A549 (cell line): ENCODE measurements at regions not wholly inside any gene's neighbourhood (a gene's known extent, or its start where the extent isn't known, plus 50 kb on each side); places are given as distances from the start of the nearest gene placed in this dataset.

Source experiments
- ATAC-seq, 2 experiments: fragments of 200-7000 bp in 1 of 2; fragments of >200 bp in 1 of 2; cut with Nextera tagmentation in 1 of 2; cut with Tn5 transposase in 1 of 2; 3 replicates each; pipeline versions ENCODE4 v1.8.0 to v1.9.1; 2018 to 2020; ENCODE audit warnings: mild to moderate bottlenecking in 1 of 2, moderate library complexity in 1 of 2
- CTCF ChIA-PET: fragments of 300-600 bp; sonication (Branson Sonifier 250); formaldehyde crosslinking; extraction: SDS; loops from one replicate; lab custom pipeline; 2021; ENCODE audit warnings: antibody characterized with exemption, inconsistent platforms; lab: Yijun Ruan, JAX
- POLR2A ChIA-PET: fragments of 350-600 bp; formaldehyde crosslinking; extraction: SDS; loops from one replicate; lab custom pipeline; 2021; ENCODE audit warnings: antibody characterized with exemption, inconsistent platforms; lab: Yijun Ruan, JAX
- DNase-seq, 2 experiments: peaks; one replicate each; pipeline versions ENCODE4 v3.0.0 to v3.0.0-alpha.2; 2011 to 2016; ENCODE audit warnings: low read depth in 1 of 2, low spot score in 1 of 2
- FAIRE-seq: peaks from 2 replicates; lab custom pipeline; 2011; peaks lifted over from hg19 to GRCh38; lab: Jason Lieb, UNC
- H3K27ac ChIP-seq, 2 experiments: fragments of >200 bp; sonication (Bioruptor Twin); formaldehyde crosslinking; 3 replicates each; pipeline ENCODE4 v1.5.1; 2016 to 2017
- H3K4me1 ChIP-seq: fragments of >200 bp; sonication (Bioruptor Twin); formaldehyde crosslinking; 3 replicates; pipeline ENCODE4 v1.6.1; 2016
- H3K4me2 ChIP-seq: fragments of >200 bp; sonication (Bioruptor Twin); formaldehyde crosslinking; 3 replicates; pipeline ENCODE4 v1.6.1; 2016
- H3K4me3 ChIP-seq: fragments of >200 bp; sonication (Bioruptor Twin); formaldehyde crosslinking; 3 replicates; pipeline ENCODE4 v1.5.1; 2016
- H3K9me3 ChIP-seq: fragments of >200 bp; sonication (Bioruptor Twin); formaldehyde crosslinking; 3 replicates; pipeline ENCODE4 v1.6.1; 2016
- BHLHE40 ChIP-seq: IDR thresholded peaks from 2 replicates; pipeline ENCODE4 v1.6.1; 2012; ENCODE audit warnings: low read depth, low read length, inconsistent platforms
- CBX2 ChIP-seq: fragments of 200-600 bp; sonication (generic); IDR thresholded peaks from 2 replicates; pipeline ENCODE4 v1.6.1; 2016; ENCODE audit warnings: low read depth, mild to moderate bottlenecking, borderline replicate concordance
- CBX8 ChIP-seq: fragments of 200-600 bp; sonication (generic); IDR thresholded peaks from 2 replicates; pipeline ENCODE4 v1.6.1; 2016
- CEBPB ChIP-seq, 2 experiments: fragments of >200 bp in 1 of 2; sonication (Bioruptor Twin) in 1 of 2; formaldehyde crosslinking in 1 of 2; IDR thresholded peaks; 2 replicates each; pipeline ENCODE4 v1.6.1; 2012 to 2016
- CHD2 ChIP-seq: fragments of 150-350 bp; IDR thresholded peaks from 2 replicates; pipeline ENCODE4 v1.6.1; 2014; ENCODE audit warnings: low read length; ENCODE audit not compliant: partially characterized antibody
- CHD4 ChIP-seq: fragments of 200-600 bp; sonication (generic); IDR thresholded peaks from 2 replicates; pipeline ENCODE4 v1.6.1; 2016; ENCODE audit warnings: antibody characterized with exemption, mild to moderate bottlenecking, borderline replicate concordance
- FOSL2 ChIP-seq, 2 experiments: fragments of 450-650 bp in 1 of 2; fragments of >200 bp in 1 of 2; sonication (Bioruptor Twin) in 1 of 2; formaldehyde crosslinking; IDR thresholded peaks; 2 replicates each; pipeline versions ENCODE4 v1.5.0 to v1.6.1; 2016 to 2020; ENCODE audit warnings: mild to moderate bottlenecking in 1 of 2, moderate library complexity in 1 of 2
- FOXS1 ChIP-seq: fragments of 250-450 bp; sonication (Bioruptor Pico); IDR thresholded peaks from 2 replicates; pipeline ENCODE4 v1.5.0; 2020; ENCODE audit warnings: mild to moderate bottlenecking, moderate library complexity
- HOXA7 ChIP-seq: fragments of 250-450 bp; sonication (Bioruptor Pico); IDR thresholded peaks from 2 replicates; pipeline ENCODE4 v1.5.0; 2020; ENCODE audit warnings: mild to moderate bottlenecking, moderate library complexity
- HOXB5 ChIP-seq: fragments of 250-450 bp; sonication (Bioruptor Pico); IDR thresholded peaks from 2 replicates; pipeline ENCODE4 v1.5.0; 2020; ENCODE audit warnings: mild to moderate bottlenecking, moderate library complexity
- JUNB ChIP-seq: fragments of >200 bp; sonication (Bioruptor Twin); formaldehyde crosslinking; IDR thresholded peaks from 2 replicates; pipeline ENCODE4 v1.6.1; 2016
- MAFK ChIP-seq: fragments of 450-650 bp; IDR thresholded peaks from 2 replicates; pipeline ENCODE4 v1.6.1; 2014; ENCODE audit not compliant: partially characterized antibody
- NFE2L2 ChIP-seq: fragments of 150-350 bp; conservative IDR thresholded peaks from 2 replicates; pipeline ENCODE4 v1.6.1; 2014; ENCODE audit warnings: low read length
- NR3C1 ChIP-seq: fragments of >200 bp; sonication (Bioruptor Twin); formaldehyde crosslinking; IDR thresholded peaks from 3 replicates; pipeline ENCODE4 v1.6.1; 2017
- PHF8 ChIP-seq: fragments of 200-600 bp; sonication (generic); IDR thresholded peaks from 2 replicates; pipeline ENCODE4 v1.6.1; 2016; ENCODE audit warnings: low read depth, mild to moderate bottlenecking, antibody characterized with exemption, moderate library complexity, borderline replicate concordance
- POLR2AphosphoS2 ChIP-seq: conservative IDR thresholded peaks from 2 replicates; pipeline ENCODE4 v1.6.1; 2012; ENCODE audit warnings: low read length, improper control_type of control experiment, inconsistent platforms
- RAD21 ChIP-seq, 2 experiments: fragments of >200 bp in 1 of 2; sonication (Bioruptor Twin) in 1 of 2; formaldehyde crosslinking in 1 of 2; IDR thresholded peaks in 1 of 2; conservative IDR thresholded peaks in 1 of 2; 2 replicates in 1 of 2; 3 replicates in 1 of 2; pipeline ENCODE4 v1.6.1; 2012 to 2018; ENCODE audit warnings: inconsistent platforms in 1 of 2
- RCOR1 ChIP-seq: fragments of 150-350 bp; IDR thresholded peaks from 2 replicates; pipeline ENCODE4 v1.6.1; 2014; ENCODE audit warnings: antibody characterized with exemption, low read length, low read depth
- RFX5 ChIP-seq: fragments of 450-650 bp; IDR thresholded peaks from 2 replicates; pipeline ENCODE4 v1.7.1; 2014; ENCODE audit warnings: antibody characterized with exemption, mild to moderate bottlenecking, moderate library complexity
- SMC3 ChIP-seq: fragments of >200 bp; sonication (Bioruptor Twin); formaldehyde crosslinking; IDR thresholded peaks from 3 replicates; pipeline ENCODE4 v1.6.1; 2018; ENCODE audit warnings: inconsistent platforms
- TFCP2L1 ChIP-seq: fragments of 250-450 bp; sonication (Bioruptor Pico); IDR thresholded peaks from 2 replicates; pipeline ENCODE4 v1.5.0; 2021; ENCODE audit warnings: mild to moderate bottlenecking
- TP53 ChIP-seq: fragments of 250-450 bp; sonication (Bioruptor Pico); IDR thresholded peaks from 2 replicates; pipeline ENCODE4 v1.5.0; 2021; ENCODE audit warnings: mild to moderate bottlenecking, moderate library complexity
- ZC3H11A ChIP-seq: fragments of 450-650 bp; IDR thresholded peaks from 2 replicates; pipeline ENCODE4 v1.6.1; 2014; ENCODE audit warnings: antibody characterized with exemption, mild to moderate bottlenecking
- ZSCAN20 ChIP-seq: fragments of 250-450 bp; sonication (Bioruptor Pico); IDR thresholded peaks from 2 replicates; pipeline ENCODE4 v1.8.0; 2022; ENCODE audit warnings: mild to moderate bottlenecking, moderate library complexity
- WGBS: methylation state at CpG from one replicate; pipeline ENCODE4 v1.1.6; 2017; ENCODE audit errors: missing lambda C conversion rate; 5-methylcytosine and 5-hydroxymethylcytosine counted together
- TF ChIP-seq, protein P1 (sequence below): fragments of 250-450 bp; sonication (Bioruptor Pico); IDR thresholded peaks from 2 replicates; pipeline ENCODE4 v1.5.0; 2020; ENCODE audit warnings: low read depth, mild to moderate bottlenecking, moderate library complexity
- TF ChIP-seq, protein P2 (sequence below): fragments of 150-350 bp; IDR thresholded peaks from 2 replicates; pipeline ENCODE4 v1.6.1; 2014; ENCODE audit warnings: low read depth, mild to moderate bottlenecking, low read length
- TF ChIP-seq, protein P3 (sequence below): fragments of >200 bp; sonication (Bioruptor Twin); formaldehyde crosslinking; IDR thresholded peaks from 2 replicates; pipeline ENCODE4 v1.6.1; 2016
- TF ChIP-seq, protein P4 (sequence below): fragments of 200-600 bp; sonication (generic); IDR thresholded peaks from 2 replicates; pipeline ENCODE4 v1.6.1; 2016; ENCODE audit warnings: antibody characterized with exemption, mild to moderate bottlenecking, moderate library complexity

DNA sequence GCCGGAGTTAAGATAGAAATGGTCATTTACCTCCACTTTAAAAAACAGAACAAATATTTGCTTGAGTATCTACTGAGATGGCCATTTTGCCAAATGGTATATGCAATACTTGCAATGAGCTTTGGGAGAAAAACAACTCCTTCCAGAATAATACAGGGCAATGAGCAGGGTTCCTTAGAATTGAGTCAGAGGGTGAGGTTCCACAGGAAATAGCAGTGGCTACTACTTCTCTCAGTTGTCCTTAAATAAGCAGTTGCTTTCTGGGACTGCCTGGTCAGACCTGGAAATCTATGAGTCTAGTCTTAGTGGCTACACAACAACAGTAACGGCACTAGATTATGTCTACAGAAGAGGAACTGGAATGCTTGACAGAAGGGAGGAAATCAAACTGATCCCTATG is 80.9 kb upstream of the CCDC85A start:
- WGBS, result 64% methylated on average over 2 of the region's 2 CpGs
- H3K4me2 ChIP-seq, result no peak overlapping the region
- POLR2A ChIA-PET, result no interaction called here
- no peak overlapping the region for H3K27ac ChIP-seq
- FAIRE-seq (no peak), ATAC-seq (no peak), DNase-seq (no peak)
- TF ChIP-seq, protein P1, sequence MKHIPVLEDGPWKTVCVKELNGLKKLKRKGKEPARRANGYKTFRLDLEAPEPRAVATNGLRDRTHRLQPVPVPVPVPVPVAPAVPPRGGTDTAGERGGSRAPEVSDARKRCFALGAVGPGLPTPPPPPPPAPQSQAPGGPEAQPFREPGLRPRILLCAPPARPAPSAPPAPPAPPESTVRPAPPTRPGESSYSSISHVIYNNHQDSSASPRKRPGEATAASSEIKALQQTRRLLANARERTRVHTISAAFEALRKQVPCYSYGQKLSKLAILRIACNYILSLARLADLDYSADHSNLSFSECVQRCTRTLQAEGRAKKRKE, result no peak
- TF ChIP-seq TP53 (CRISPR knock-in tag) (no peak), JUNB (no peak), FOSL2 (IDR thresholded peaks at IDR 0.05) (no peak), FOSL2 (CRISPR knock-in tag; IDR thresholded peaks at IDR 0.05) (no peak), MAFK (no peak), CEBPB (IDR thresholded peaks at IDR 0.05) (no peak), SMC3 (no peak), BHLHE40 (no peak), CBX8 (no peak), ZSCAN20 (CRISPR knock-in tag) (no peak), CHD2 (no peak), RAD21 (conservative IDR thresholded peaks at IDR 0.05 in 1 of 2, IDR thresholded peaks at IDR 0.05 in 1 of 2) (no peak), NR3C1 (no peak), RFX5 (no peak), HOXB5 (CRISPR knock-in tag) (no peak), CBX2 (no peak)
- TF ChIP-seq, protein P2, sequence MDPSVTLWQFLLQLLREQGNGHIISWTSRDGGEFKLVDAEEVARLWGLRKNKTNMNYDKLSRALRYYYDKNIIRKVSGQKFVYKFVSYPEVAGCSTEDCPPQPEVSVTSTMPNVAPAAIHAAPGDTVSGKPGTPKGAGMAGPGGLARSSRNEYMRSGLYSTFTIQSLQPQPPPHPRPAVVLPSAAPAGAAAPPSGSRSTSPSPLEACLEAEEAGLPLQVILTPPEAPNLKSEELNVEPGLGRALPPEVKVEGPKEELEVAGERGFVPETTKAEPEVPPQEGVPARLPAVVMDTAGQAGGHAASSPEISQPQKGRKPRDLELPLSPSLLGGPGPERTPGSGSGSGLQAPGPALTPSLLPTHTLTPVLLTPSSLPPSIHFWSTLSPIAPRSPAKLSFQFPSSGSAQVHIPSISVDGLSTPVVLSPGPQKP, result no peak
- H3K9me3 ChIP-seq, result no peaks in the 10 kb centered on the region
- no peak overlapping the region for H3K4me3 ChIP-seq
- no peaks in the 10 kb centered on the region for H3K4me1 ChIP-seq
- CTCF ChIA-PET, result interaction anchor here (0.8 to 0.9 kb wide), 2 partner anchors 25 to 41 kb away, joined by 3 read pairs; no protein-coding TSS in a partner anchor

DNA sequence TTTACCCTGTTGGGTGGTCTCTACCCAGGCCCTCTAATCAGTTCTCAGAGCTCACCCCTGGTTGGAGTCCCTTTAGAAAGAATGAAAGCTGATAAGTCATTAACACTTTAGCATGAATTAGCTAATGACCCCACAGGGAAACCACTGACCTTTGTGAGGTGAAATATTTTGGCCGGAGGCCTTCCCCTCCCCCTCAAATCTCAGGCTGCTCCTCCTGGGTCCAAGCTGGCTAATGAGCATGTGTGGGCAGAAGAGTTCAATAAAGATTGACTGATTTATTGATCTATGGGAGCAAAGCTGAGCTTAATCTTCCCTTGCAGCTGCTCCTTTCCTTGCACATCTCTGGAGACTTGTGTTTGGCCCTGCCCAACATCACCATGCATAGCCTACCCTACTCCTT is 78.8 kb upstream of the CCDC85A start:
- CTCF ChIA-PET, result interaction anchor here (0.9 to 1.6 kb wide), 7 partner anchors 16 to 387 kb away, joined by 3 to 5 read pairs (median 3); no protein-coding TSS in a partner anchor
- no peak overlapping the region for H3K4me3 ChIP-seq
- DNase-seq (no peak), FAIRE-seq (no peak), ATAC-seq (no peak)
- H3K4me2 ChIP-seq, result no peak overlapping the region
- TF ChIP-seq PHF8, result no peak
- TF ChIP-seq HOXA7 (CRISPR knock-in tag), result no peak
- TF ChIP-seq, protein P3, sequence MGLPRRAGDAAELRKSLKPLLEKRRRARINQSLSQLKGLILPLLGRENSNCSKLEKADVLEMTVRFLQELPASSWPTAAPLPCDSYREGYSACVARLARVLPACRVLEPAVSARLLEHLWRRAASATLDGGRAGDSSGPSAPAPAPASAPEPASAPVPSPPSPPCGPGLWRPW, result no peak
- TF ChIP-seq MAFK, result no peak
- TF ChIP-seq CHD4, result no peak
- TF ChIP-seq TP53 (CRISPR knock-in tag), result no peak
- TF ChIP-seq RCOR1, result no peak
- TF ChIP-seq CHD2, result no peak
- TF ChIP-seq, protein P4, sequence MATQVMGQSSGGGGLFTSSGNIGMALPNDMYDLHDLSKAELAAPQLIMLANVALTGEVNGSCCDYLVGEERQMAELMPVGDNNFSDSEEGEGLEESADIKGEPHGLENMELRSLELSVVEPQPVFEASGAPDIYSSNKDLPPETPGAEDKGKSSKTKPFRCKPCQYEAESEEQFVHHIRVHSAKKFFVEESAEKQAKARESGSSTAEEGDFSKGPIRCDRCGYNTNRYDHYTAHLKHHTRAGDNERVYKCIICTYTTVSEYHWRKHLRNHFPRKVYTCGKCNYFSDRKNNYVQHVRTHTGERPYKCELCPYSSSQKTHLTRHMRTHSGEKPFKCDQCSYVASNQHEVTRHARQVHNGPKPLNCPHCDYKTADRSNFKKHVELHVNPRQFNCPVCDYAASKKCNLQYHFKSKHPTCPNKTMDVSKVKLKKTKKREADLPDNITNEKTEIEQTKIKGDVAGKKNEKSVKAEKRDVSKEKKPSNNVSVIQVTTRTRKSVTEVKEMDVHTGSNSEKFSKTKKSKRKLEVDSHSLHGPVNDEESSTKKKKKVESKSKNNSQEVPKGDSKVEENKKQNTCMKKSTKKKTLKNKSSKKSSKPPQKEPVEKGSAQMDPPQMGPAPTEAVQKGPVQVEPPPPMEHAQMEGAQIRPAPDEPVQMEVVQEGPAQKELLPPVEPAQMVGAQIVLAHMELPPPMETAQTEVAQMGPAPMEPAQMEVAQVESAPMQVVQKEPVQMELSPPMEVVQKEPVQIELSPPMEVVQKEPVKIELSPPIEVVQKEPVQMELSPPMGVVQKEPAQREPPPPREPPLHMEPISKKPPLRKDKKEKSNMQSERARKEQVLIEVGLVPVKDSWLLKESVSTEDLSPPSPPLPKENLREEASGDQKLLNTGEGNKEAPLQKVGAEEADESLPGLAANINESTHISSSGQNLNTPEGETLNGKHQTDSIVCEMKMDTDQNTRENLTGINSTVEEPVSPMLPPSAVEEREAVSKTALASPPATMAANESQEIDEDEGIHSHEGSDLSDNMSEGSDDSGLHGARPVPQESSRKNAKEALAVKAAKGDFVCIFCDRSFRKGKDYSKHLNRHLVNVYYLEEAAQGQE, result no peak
- TF ChIP-seq ZC3H11A, result no peak
- TF ChIP-seq, protein P2, result no peak
- no peak for TF ChIP-seq FOSL2 (IDR thresholded peaks at IDR 0.05)
- no peak for TF ChIP-seq FOSL2 (CRISPR knock-in tag; IDR thresholded peaks at IDR 0.05)
- TF ChIP-seq, protein P1, result no peak
- TF ChIP-seq FOXS1 (CRISPR knock-in tag), result no peak
- no peak for TF ChIP-seq TFCP2L1 (CRISPR knock-in tag)
- no peak for TF ChIP-seq POLR2AphosphoS2
- no peak for TF ChIP-seq NFE2L2
- H3K9me3 ChIP-seq, result no peaks in the 10 kb centered on the region
- WGBS, result 70% methylated on average over 1 of the region's 1 CpG
- POLR2A ChIA-PET, result no interaction called here
- no peak overlapping the region for H3K27ac ChIP-seq
- H3K4me1 ChIP-seq, result no peaks in the 10 kb centered on the region
